Kidney glomerular epithelial cell (primary cell): ENCODE measurements at regions not wholly inside any gene's neighbourhood (a gene's known extent, or its start where the extent isn't known, plus 50 kb on each side); places are given as distances from the start of the nearest gene placed in this dataset.
"Not testable (repeated sequence)": the region's sequence is repeated elsewhere in the genome, so short reads cannot be mapped to it uniquely, and the experiment has no call there.

Source experiments
- DNase-seq: peaks from one replicate; lab custom pipeline; 2025; lab: John Stamatoyannopoulos, UW

DNA sequence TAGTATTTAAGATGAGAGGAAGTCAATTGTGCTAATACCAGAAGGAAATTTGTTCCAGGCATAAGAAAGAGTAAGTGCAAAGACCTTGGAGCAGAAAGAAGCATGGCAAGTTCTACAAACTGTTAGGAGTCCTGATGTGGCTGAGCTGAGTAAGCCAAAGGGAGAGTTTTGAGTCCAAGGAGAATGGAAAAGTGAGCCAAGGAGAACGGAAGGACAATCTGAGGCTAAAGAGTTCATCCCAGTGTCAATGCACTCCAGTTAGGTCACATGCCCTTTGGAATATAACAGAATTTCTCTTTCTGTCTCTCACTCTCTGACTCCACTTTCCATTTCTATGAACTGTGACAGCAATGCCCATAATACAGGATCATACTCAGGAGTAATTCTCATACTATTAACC lies 224.7 kb downstream of the CAAP1 start:
- DNase-seq: no peak

DNA sequence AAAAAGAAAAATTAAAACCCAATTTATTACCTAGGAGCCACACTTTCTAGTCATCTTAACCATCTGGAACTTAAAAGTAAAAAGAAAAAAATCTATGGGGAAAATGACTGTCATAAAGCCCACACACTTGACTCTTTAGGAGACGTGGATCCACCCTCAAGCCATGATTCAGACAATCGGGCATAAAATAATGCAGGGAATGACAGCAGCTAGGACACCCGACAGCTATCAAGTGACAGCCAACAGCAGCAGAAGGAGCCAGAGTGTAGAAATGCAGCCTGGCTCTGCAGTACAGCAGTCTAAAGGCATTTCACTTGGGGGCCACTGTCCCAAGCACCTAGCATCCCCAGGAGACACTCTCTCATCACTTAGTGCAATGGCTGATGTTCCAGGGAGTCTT lies 226.9 kb downstream of the CAAP1 start:
- no peak for DNase-seq

DNA sequence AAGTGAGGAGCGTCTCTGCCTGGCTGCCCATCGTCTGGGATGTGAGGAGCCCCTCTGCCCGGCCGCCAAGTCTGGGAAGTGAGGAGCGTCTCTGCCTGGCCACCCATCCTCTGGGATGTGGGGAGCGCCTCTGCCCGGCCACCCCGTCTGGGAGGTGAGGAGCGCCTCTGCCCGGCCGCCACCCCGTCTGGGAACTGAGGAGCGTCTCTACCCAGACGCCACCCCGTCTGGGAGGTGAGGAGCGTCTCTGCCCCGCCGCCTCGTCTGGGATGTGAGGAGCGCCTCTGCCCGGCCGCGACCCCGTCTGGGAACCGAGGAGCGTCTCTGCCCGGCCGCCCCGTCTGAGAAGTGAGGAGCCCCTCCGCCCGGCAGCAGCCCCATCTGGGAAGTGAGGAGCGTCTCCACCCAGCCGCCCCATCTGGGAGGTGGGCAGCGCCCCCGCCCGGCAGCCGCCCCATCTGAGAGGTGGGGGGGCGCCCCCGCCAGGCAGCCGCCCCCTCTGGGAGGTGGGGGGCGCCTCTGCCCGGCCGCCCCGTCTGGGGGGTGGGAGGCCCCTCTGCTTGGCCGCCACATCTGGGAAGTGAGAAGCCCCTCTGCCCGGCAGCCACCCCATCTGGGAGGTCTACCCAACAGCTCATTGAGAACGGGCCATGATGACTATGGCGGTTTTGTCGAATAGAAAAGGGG lies 228.4 kb downstream of the CAAP1 start:
- DNase-seq: not testable (repeated sequence)

DNA sequence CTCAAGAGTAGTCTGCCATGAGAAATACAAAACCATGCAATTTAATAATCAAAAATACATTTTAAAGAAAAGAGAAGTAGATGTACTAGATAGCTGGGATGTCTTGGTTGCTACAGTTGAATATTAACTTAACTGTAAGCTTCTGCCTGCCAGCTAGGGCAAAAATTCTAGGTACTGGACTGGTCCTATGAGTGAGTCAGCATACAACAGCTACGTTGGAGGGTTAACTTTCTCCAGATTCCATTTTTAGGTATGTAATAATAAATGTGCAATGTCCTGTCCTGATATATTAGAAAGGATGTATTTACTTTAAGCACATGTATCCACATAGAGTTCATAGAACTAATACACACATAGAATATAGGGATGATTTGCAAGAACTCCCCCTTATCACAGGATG lies 230.1 kb downstream of the CAAP1 start:
- DNase-seq: peak; percentile 34

DNA sequence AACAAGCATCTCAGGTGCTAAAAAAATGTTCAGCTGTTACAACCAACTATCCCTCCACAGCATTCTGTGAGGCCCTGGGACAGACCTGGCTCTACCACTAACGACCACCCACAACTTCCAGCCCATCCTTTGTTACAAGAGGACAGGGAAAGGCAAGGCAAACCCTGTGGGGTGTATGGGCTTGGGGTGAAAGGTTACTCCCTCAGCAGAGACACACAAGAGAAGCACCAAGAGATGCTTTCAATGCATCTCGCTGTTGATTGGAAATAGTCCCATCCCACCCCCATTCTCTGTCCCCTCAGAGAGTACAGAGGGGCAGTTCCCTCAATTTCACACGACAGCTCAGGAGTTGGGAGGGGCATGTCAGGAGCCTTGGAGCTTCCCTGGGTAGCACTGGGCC lies 234.1 kb downstream of the CAAP1 start:
- DNase-seq: no peak

DNA sequence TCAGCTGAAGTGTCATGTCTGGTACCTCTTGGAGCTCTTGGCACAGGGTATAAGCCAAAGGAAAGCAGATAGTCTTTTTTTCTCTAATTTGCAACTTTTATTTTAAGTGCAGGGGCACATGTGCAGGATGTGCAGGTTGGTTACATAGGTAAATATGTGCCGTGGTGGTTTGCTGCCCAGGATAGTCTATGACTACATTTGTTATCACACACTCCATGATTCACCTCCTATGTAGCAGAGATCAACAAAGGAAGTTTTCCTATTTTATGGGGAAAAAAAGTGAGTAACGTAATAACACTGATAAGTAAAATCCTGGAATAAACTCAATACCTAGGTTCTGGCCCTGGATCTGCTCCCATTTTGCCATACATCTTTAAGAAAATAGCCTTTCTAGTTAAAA lies 234.6 kb downstream of the CAAP1 start:
- peak; percentile 46 for DNase-seq

DNA sequence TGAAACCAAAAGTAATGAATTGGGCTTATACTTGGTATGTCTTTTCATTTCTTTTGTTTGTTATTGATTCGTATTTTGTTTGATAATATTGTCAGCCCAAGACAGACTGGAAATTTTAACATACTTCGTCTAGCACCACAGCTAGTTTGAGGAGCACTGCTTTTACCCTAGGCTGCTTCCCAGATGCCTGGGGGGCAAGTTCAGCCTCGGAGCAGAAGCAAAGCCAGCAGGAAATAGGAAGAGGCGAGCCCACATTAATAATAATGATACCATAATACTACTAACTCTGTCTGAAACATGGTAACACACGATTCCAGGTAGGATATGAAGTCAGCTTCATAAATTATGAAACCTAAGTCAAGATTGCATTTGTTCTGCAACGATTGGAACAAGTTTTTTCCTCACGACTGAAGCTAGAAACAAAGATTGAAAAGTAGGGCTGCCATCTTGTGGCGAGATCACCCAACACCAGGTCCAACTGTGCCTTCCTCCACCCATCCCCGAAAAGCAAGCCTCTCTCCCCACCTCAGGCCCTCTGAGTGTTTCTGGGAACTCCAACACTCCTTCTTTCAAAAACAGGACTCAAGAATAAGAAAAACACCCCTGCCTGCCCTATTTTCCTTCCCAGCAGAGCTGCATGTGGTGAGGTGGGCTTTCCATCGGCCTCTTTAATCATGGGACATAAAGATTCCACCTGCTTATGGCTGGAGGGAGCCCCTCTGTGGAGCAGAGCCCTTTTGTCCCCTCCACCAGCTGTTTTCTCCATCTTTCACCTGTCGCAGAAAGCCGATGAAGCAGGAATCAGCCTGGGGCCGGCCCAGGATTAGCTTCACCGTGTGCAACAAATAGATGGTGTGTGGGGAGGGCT lies 236.4 kb downstream of the CAAP1 start:
- DNase-seq: peak; percentile 32

DNA sequence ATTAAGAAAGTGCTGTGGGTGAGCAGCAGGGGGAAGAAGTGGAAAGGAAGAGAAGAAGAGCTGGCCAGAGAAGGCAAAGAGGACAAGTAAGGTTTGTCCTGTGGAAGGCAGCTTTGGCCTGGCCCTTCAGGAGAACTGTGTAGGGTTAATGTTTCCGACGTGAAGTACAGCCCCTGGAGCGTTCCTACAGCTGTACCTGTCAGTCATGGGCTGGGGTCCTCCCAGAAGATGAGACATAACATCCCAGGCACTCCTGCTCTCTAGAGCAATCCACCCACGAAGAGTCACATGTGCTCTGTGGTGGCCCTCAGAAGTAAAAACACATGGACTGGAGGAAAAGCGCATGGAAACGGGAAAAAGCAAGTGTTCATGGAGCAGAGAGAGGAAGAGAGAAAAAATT lies 237.4 kb downstream of the CAAP1 start:
- no peak for DNase-seq

DNA sequence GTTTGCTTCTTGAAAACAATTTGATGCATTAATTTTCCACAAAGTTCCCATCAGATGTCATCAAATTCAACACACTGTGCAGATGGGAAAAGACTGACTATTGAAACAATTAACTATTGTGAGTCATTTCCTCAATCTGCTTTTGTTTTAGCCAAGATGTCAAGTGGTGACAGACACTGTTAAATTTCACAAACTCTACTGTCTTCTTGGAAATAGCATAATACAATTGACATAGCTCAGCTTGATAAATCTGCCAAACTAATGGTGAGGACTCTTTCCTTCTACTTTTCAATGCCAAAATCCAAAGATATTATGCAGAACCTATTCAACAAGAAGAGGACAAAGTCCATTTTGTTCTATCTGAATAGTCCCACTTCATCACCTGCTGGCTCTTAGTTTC lies 242.3 kb downstream of the CAAP1 start:
- DNase-seq: no peak

DNA sequence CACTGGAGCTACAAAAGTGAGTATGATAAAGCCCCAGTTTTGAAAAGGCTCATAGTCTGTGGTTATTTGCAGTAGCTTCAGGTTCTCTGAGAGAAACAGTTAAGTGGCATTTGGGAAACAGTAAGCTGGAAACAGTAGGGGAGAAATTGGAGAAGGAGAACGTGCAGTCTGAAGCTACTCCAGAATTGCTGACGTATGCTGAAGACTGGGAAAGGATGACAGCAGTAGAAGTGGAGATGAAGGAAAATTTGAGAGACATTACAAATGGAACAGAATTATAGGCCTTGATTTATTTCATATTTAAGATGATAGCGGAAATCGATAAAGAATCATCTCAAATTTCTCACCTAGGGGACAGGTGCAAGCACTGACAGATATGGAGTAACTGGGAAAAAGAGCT lies 248.8 kb downstream of the CAAP1 start:
- no peak for DNase-seq

DNA sequence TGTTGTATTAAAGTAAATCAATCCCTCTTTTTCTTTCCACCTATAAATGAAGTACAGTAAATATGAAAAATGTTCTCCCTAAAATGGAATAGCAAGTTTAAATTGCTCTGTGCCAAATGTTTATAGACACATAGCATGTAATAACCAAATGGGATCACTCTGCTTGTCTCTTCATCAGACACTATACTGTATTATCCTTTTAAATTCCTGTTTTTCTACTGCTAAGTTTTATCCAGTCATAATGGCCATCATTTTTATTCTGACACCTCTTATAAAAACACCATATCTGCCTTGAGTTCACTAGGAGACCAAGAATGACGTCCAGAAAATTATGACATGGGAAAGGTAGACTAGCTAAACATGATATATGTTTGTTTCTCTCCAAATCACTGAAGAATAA lies 252.8 kb downstream of the CAAP1 start:
- DNase-seq: no peak

DNA sequence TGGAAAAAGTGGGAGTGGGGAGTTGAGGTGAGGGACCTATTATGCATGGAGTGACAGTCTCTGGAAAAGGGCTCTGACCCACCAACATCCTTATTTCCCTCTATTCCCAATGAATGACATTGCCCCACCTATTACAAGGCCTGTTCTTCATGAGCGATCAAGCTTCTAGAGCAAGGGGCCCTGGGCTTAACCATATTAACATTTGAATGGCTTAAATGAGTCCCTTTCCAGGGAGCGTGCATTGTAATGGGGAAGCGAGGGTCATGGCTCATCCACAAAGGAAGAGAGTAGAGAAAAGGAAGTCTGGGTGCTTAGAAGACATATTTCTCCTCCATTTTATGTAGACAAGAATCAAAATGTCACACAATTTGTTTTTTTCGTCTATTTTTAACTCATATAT lies 255.5 kb downstream of the CAAP1 start:
- DNase-seq: no peak

DNA sequence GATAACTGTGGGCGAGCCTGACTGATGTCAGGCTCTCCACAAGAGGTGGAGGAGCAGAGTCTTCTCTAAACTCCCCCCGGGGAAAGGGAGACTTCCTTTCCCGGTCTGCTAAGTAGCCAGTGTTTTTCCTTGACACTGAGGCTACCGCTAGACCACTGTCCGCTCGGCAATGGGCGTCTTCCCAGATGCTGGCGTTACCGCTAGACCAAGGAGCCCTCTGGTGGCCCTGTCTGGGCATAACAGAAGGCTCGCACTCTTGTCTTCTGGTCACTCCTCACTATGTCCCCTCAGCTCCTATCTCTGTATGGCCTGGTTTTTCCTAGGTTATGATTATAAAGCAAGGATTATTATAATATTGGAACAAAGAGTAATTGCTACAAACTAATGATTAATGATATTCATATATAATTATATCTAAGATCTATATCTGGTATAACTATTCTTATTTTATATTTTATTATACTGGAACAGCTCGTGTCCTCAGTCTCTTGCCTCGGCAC lies 278.7 kb downstream of the CAAP1 start:
- not testable (repeated sequence) for DNase-seq

DNA sequence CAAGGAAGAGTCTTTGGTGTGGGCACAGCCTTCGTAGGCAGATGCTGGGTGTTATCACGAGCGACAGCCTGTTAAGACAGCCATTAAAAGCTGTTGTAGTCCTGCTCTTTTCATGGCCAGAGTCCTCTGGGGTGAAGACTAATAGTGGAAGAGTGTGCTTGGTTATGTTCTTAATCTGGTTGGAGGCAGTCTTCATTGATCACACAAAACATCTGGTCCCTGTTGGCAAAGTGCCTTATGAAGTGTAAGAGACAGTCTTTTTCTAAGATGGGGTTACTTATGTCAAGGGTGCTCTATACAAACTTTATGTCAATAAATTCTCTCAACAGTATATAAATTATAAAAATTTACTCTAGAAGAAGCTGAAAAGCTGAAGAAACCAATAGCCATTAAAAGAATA lies 280.4 kb downstream of the CAAP1 start:
- no peak for DNase-seq

DNA sequence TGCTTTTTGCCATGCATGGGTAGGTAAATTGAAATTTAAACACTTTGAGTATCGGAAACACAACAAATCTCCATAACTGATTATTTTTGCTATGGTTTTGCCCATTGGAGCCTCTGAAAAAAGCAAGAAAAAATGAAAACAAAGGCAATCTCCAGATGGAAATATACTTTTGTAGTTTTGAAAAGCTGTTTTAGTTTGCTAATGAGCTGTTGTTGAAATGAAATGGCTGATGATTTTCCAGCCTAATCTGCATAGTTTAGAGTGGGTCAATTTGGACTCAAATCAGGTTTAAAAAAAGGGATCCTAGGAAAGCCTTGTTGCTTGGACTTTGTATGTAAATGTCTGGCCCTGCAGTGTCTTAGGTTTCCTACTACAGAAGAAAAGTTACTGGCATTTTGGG lies 285.8 kb downstream of the CAAP1 start:
- DNase-seq: no peak

DNA sequence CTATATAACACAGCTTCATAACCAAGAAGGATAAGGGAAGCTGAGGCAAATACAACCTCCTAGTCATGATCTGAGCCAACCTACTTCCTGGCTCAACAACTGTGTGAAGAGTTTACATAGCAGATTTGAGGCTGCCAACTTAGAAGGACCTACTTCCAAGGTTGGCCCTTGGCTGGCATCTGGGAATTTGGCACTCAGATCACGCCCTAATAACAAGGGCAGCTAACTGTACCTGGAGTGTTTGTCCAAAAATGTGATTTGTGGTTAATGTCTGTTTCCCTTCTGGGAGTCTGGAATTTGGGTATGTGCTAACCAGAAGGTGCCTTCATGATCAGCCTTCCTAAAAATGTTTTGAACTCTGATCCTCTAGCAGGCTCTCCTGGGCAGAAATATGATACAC lies 287.2 kb downstream of the CAAP1 start:
- DNase-seq: no peak

DNA sequence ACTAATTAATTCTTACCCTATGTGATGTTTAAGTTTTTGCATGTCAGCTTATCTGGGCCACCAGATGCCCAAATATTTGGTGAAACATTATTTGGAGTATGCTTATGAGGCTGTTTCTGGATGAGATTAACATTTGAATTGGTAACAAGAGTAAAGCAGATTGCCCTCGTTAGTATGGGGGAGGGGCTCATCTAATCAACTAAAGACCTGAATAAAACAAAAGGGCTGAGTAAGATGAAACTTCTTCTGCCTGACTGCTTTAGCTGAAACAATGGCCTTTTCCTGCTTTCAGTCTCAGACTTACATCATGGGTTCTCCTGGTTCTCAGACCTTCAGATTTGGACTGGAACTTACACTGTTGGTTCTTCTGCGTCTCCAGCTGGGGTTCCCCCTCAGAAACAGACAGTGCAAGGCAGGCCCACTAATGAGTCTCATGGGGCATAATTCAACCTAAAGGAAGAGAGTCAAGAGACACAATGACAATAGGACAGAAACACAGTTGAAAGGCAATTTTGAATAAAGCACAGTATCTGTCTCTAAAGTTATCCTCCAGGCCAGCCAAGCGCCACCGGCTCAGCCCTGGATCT lies 288.4 kb downstream of the CAAP1 start:
- DNase-seq: no peak

DNA sequence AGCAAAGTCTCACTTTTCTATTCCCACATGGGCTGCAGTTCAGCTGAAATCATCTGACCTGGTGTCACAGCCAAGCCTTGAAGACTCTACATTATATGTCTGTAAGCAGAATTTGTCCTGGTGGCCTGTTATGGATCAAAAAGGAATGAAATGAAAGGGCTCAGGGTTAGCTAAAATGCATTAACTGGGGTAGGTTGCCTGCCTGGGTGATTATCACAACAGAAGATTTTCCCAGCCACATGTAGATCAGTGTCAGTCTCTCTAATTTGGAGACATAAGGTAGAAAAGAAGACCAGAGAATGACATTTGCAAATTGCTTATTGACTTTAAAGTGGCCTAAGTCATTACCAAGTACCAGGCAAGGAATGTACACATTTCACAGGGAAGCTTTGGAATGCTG lies 289.0 kb downstream of the CAAP1 start:
- DNase-seq: no peak

DNA sequence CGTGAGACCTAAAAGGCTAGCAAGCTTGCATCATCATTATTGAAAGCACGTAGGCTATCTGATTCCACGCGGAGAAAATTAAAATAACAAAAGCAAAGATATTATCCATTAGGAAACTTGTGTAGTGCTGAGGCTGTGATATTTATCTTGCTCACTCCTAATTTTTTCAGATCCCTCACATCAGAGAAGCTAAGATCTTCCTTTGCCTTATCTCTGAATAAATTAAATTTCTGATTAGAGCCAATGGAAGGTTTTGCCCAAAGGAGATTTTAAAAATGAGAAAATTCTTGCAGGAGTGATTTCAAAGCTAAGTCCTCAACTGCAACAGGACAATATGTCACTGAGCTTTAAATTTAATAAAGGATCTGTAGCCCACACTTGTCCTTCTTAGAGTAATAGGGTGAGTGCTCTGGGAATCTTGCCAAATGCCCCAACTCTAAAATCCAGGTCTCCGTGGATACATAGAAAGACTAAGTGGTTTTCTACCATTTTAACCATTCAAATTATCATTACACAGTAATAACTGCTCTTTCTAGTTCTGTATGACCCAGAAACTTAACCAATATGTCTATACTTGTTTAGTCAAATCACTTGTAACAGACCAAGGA lies 295.0 kb downstream of the CAAP1 start:
- no peak for DNase-seq

DNA sequence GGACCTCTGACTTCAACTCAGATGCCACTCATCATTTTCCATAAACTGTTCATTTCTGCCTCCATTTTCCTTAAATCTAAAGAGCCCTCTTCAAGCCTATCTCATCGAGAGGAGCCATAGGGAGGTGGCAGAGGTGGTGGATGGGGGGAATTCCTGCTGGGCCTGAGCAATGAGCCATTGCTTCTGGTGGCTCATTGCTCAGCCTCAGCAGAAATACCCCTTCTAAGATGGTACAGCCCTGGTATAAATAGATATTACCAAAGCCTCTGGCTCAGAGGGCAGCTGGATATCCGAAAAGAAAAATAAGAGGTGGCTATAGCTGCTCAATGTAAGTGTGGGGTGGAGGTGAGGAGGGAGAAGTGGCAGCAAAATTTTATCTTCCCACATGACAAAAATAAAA lies 313.5 kb downstream of the CAAP1 start:
- no peak for DNase-seq

DNA sequence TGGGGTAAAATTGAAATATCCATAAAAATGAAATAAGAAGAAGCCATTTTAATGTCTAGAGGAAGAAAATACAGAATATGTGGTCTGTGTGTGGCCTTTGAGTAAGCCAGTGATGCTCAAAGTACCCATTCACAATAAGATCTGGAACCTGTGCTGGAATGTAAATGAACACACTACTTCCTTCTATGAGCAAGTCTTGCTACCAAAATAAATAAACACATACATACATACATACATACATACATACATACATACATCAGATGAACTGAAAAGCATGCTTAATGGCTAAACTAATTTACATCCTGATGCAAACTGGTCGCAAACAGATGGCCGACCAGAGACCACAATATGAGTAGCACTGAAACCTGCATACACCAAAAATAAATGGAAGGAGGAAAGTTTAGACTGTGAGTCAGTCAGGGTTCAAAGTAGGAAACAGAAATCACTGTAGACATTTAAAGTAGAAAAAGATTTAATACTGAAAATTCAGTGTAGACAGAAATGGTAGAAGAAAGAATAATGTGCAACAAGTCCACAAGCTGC lies 317.6 kb downstream of the CAAP1 start:
- DNase-seq: no peak

DNA sequence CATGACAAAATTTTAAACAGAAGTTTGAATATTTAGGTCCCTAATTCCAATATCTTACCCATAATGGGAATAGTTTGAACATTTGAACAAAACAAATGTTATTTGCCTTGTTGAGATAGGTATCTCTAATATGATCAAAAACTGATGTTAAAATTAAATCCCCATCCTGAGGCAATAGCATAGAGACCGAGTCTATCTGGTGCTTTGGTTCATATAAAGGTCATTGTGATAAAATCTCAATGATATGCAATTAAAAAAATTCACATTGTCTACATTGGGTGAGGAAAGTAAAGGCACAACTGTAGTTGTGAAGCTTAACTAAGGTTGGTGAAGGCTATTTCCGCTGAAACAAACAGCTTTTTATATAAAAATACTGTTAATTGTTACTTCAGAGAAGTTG lies 318.3 kb downstream of the CAAP1 start:
- DNase-seq: no peak
